ENCODE measurements at regions not wholly inside any gene's neighbourhood (a gene's known extent, or its start where the extent isn't known, plus 50 kb on each side); places are given as distances from the start of the nearest gene placed in this dataset.
"Not testable (repeated sequence)": the region's sequence is repeated elsewhere in the genome, so short reads cannot be mapped to it uniquely, and the experiment has no call there.

DNA sequence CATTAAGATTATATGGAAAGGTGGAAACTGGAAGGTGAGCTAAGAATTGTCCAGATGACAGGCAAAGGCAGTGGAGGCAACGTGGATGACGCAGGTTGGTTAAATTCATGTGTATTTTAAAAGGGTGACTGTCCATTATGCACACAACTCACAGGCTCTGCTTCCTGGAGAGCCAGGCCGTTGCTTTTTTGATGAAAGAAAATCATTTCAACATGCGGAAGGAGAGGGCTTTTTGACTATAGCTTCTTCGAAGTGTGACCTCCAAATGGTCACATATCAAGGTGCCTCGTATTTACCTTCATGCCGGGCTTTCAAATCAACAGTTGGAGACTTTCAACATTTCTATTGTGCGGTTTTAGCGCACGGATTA lies 126.7 kb downstream of the MYCN start:
- DNase-seq (ENCODE audit: low spot score), result no peak

GRCh38 chr2:16066261-16067036 lies 126.1 kb downstream of the MYCN start:
- DNase-seq (ENCODE audit: low spot score), result no peak

GRCh38 chr2:16065272-16066069 lies 125.1 kb downstream of the MYCN start:
- DNase-seq (ENCODE audit: low spot score), result not testable (repeated sequence)

DNA sequence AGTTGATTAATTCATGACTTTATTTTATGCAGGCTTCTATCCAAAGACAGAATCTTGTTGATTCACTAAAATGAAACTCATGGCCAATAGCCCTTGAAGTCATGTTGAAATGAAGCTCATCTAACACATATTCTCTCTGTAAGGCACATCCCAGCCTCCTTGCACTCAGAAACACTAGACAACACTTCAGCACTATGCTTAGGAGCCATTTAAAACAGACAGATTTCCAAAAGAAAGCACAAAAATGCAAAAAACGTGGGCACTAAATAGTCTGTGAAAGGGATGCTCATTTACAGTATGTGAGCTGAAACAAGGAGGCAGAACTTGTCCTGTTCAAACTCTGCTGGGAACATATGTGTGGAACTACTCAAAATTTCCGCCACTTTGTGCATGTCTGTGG lies 124.4 kb downstream of the MYCN start:
- no peak for DNase-seq (ENCODE audit: low spot score)

- DNase-seq (ENCODE audit: low spot score), result no peak
These were observed 123.7 kb downstream of the MYCN start for GRCh38 chr2:16063955-16064633.

DNA sequence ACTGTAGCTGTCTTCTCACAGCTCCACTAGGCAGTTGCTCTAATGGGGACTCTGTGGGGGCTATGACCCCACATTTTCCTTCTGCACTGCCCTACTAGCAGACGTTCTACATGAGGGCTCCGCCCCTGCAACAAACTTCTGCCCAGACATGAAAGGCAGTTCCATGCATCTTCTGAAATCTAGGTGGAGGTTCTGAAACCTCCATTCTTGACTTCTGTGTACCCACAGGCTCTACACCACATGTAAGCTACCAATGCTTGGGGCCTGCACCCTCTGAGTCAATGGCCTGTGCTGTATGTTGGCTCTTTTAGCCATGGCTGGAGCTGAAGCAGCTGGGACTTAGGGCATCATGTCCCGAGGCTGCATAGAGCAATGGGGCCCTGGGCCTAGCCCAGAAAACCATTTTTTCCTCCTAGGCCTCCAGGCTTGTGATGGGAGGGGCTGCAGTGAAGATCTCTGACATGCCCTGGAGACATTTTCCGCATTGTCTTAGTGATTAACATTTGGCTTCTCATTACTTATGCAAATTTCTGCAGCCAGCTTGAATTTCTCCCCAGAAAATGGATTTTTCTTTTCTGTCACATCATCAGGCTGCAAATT lies 123.0 kb downstream of the MYCN start:
- no peak for DNase-seq (ENCODE audit: low spot score)

DNA sequence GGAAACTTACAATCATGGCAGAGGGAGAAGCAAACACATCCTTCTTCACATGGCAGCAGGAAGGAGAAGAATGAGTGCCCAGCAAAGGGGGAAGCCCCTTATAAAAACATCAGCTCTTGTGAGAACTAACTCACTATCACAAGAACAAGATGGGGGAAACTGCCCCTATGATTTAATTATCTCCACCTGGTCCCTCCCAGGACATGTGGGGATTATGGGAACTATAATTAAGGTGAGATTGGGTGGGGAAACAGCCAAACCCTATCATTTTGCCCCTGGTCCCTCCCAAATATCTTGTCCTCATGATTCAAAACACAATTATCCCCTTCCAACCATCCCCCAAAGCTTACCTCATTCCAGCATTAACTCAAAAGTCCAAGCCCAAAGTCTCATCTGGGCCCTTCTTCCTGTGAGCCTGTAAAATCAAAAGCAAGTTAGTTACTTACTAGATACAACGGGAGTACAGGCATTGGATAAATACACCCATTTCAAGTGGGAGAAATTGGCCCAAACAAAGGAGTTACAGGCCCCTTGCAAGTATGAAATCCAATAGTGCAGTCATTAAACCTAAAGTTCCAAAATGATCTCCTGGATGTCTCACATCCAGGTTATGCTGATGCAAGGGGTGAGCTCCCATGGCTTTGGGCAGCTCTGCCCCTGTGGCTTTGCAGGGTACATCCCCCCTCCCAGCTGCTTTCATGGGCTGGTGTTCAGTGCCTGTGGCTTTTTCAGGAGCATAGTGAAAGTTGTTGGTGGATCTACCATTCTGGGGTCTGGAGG lies 122.3 kb downstream of the MYCN start:
- DNase-seq (ENCODE audit: low spot score), result no peak

- no peak for DNase-seq (ENCODE audit: low spot score)
These were observed 121.3 kb downstream of the MYCN start for GRCh38 chr2:16061441-16062217.

- DNase-seq (ENCODE audit: low spot score), result no peak
These were observed 120.6 kb downstream of the MYCN start for GRCh38 chr2:16060936-16061338.

DNA sequence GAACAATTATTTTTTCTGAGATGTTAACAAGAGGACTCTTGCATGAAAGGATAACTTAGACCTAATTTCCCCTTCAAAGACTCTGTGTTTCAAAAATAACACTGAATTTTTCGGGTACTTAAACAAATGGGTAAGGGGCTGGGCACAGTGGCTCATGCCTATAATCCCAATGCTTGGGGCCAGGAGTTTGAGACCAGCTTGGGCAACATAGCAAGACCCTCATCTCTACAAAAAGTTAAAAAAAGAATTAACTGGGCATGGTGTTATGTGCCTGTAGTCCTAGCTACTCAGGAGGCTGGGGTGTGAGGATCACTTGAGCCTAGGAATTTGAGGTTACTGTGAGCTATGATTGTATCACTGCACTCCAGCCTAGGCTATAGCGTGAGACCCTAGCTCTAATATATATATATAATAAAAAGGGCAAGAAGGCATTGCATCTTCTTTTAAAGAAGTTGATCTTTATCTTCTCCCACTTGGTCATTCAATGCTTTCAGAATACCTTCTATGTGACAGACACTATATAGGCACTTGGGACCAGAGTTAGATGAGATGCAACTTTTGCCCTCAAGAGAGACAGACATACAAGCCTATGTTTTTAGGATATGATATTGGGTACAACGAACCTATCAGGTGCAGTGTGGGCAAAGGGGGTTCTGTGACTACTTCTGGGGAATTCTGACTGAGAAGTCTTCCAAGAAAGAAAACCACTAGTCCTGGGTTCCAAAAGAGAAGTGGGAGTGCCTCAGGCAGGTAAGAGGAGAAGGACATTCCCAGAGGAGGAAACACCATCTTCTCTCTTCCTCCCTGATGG lies 120.0 kb downstream of the MYCN start:
- no peak for DNase-seq (ENCODE audit: low spot score)

DNA sequence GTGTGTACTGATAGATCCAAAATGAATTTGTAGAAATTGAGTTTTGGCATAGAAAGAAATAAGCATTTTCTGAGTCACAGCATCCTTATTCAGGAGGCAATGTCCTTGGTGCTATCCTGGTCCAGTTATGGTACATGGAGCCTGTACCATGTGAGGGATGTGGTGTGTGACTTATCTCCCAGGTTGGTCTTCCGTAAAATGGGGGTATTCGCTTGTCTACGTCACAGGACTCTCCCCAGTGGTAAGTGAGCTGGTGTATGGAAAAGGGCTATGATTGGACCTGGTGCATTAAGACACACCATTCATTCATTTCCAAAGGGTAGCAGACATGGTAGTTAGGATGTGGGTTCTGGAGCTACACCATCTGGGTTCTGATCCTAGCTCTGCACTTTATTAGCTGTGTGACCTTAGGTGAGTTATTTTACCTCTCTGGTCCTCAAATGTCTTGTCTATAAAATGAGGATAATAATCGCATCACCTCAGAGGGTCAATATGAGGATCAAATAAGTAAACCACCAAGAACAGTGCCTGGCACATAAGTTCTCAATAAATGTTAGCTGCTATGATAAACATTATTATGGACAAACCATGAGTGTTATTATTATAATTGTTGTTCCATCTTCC lies 119.2 kb downstream of the MYCN start:
- DNase-seq (ENCODE audit: low spot score), result no peak

DNA sequence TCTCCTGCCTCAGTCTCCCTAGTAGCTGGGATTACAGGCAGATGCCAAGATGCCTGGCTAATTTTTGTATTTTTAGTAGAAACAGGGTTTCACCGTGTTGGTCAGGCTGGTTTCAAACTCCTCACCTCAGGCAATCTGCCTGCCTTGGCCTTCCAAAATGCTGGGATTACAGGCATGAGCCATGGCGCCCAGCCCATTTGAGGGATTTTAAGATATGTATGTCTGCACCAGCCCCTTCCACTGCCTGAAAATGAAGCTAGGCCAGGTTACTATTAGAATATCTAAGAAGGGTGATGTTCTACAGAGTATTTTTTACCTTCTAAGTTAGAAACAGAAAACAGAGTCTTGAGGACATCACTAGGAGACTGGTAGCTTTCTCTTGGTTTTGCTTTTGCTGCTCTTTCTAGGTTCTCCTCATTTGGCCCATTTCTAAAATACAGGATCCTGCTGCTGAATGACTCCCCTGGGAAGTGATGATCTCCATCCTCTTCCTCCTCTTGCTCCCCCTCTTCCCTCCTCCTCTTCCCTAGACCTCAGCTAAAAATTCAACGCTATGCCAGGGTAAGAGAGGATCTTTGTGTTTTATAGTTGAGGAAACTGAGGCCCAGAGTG lies 118.5 kb downstream of the MYCN start:
- no peak for DNase-seq (ENCODE audit: low spot score)

DNA sequence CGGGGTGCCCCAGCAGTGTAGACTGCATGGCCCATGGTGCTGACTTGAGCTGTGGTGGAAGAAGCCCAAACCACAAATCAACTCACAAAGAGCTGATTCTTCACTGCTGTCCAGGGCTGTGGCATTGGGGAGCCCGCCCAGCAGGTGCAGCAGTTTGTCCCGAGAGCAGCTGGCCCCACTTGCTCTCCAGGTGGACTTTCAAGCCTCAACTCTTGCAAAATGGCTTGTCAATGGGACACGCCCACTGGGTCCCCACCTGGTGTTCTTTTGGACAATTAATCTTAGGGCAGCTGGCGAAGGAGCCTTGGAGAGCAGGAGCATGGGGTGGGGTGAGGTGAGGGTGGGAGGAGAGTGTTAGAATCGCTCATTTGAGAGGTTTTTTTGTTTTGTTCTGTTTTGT lies 117.9 kb downstream of the MYCN start:
- DNase-seq (ENCODE audit: low spot score), result no peak

DNA sequence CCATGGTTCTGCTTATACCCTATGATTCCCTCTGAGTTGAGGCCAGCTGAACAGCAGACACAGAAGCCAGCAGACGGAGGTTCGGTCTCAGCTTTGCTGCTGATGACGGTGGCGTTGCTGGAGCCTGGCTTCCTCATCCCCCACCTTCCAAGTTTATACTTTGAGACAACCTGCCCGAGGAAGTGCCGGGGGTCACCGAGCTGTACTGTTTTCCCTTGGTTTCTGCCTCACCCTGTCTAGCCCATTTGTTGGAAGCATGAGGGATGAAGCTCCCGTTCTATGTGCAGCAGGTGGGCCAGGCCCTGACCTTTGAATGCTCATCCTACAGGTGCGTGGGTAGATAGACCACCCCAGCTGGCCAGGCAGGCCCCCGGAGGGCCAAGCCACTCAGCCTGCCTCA lies 117.3 kb downstream of the MYCN start:
- DNase-seq (ENCODE audit: low spot score), result no peak

DNA sequence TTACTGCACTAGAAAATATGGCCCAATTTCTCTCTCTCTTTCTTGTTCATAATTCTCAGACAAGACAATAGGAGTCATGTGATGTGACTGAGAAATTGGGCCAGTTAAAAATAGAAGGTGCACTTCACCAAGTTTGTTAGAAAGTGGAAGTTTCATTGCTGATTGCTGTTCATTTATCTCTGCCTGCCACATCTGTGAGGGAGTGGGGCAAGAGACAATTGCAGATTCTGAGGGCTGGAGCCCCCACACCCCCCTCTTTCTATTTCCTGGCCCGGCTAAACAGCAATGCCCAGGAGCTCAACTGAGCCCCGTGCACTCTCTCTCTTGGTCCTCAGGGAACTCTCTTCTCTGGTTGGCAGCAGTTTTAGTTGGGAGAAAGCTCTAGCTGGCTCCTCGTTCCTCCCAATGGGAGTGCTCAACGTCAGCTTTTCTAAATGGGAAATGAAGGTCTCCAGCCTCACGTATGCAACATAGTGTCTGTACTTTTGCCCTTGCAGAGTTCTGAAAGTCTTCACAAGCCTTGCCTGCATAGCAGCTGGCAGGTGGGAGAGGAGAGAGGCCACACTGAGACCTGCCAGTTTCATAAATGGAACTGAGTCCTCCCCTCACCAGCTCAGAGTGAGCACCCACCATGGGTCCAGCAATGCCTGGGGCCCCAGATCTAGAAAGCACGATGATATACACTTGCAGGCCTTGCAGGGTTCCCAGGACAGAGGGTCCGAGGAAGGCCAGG lies 115.7 kb downstream of the MYCN start:
- DNase-seq (ENCODE audit: low spot score), result no peak

DNA sequence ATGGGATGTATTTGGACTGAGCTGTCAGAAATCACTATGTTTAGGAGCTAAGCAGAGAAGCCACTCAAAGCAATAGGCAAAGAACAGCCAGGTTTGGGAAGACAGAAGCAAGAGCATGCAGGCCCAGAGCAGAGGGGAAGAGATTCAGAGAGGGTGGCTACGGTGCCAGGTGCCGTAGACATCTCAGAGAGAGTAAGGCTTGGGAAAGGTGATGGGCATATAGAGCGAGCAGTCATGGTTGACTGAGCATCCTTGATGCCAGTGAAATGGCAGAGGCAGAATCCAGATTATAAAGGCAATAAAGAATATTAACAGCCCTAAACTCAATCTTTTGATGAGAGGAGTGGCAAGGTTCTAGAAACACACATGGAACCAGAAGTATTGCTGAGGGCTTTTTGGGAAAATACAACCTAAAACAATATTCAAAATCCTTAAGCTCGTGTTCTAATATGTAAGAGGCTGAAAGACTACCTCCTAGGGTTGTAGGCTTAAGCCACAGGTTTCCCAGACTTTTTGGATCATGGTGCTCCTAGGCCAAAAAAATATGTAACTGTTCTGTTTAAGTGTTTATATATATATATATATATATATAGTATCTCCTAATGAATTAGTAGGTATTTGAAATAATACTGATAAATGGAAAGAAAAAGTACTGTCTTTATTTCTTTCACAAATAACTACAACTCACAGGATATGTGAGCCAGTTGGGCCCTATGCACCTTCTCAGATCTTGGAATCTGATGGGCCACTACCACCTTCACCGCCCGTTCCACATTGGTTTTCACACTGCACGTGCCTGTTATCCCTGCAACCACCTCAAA lies 113.3 kb downstream of the MYCN start:
- DNase-seq (ENCODE audit: low spot score), result no peak

DNA sequence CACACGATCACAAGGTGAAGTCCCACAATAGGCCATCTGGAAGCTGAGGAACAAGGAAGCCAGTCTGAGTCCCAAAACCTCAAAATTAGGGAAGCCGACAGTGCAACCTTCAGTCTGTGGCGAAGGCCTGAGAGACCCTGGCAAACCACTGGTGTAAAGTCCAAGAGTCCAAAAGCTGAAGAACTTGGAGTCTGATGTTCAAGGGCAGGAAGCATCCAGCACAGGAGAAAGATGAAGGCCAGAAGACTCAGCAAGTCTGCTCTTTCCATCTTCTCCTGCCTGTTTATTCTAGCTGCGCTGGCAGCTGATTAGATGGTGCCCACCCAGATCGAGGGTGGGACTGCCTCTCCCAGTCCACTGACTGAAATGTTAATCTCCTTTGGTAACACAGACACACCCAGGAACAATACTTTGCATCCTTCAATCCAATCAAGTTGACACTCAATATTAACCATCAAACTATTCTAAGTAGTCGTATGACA lies 112.3 kb downstream of the MYCN start:
- not testable (repeated sequence) for DNase-seq (ENCODE audit: low spot score)

Measured in NAMALWA (cell line).